ENCODE measurements at regions not wholly inside any gene's neighbourhood (a gene's known extent, or its start where the extent isn't known, plus 50 kb on each side); places are given as distances from the start of the nearest gene placed in this dataset.

GRCh38 chr4:157655096-157655809 lies 434.7 kb downstream of the GRIA2 start (continued):
- TF ChIP-seq REST (IDR thresholded peaks at IDR 0.05; ENCODE audit: unreplicated experiment) (no peak), STAT1 (IDR thresholded peaks at IDR 0.05; ENCODE audit: unreplicated experiment) (no peak), EZH2 (IDR thresholded peaks at IDR 0.05; ENCODE audit: low read depth, unreplicated experiment) (no peak), CREB1 (CRISPR knock-in tag; IDR thresholded peaks at IDR 0.05; ENCODE audit: low read depth) (no peak), ZNF114 (CRISPR knock-in tag; IDR thresholded peaks at IDR 0.05) (no peak)

GRCh38 chr4:157643257-157643656 lies 422.7 kb downstream of the GRIA2 start:
- Histone ChIP-seq H4K20me1 (replicated peaks; ENCODE audit: insufficient read depth) (no peaks in the 10 kb centered on the region), H3K36me3 (ENCODE audit: insufficient read depth) (0 out of 2 replicates have a peak, but pooled peaks cover 2% of the 10 kb centered on the region), H3F3A (replicated peaks; ENCODE audit: low read depth) (no peaks in the 10 kb centered on the region), H3K4me3 (no peak overlapping the region), H3K27me3 (ENCODE audit: insufficient read depth) (no peaks in the 10 kb centered on the region), H3K27ac (ENCODE audit: low read depth) (no peak overlapping the region), H3K79me2 (replicated peaks; ENCODE audit: insufficient read depth) (no peaks in the 10 kb centered on the region), H3K9me2 (ENCODE audit: insufficient read depth) (no peaks in the 10 kb centered on the region), H3K4me2 (no peak overlapping the region), H2AFZ (no peak overlapping the region), H3K4me1 (ENCODE audit: insufficient read depth) (no peaks in the 10 kb centered on the region)
- Mint-ChIP-seq H3K27me3 (ENCODE audit: insufficient read depth, low read depth, poor library complexity) (no peaks in the 10 kb centered on the region), H3K4me3 (no peak overlapping the region), H3K4me1 (no peaks in the 10 kb centered on the region), H3K9me3 (peaks cover 20% of the 10 kb centered on the region), H3K27ac (no peak overlapping the region), H3K36me3 (ENCODE audit: low read depth) (peaks cover 7% of the 10 kb centered on the region; the same call in 2 of the 3 replicates)
- no peak for ATAC-seq
- DNase-seq (ENCODE audit: low spot score) = no peak
- TF ChIP-seq EZH2phosphoT487 (IDR thresholded peaks at IDR 0.05; ENCODE audit: unreplicated experiment) (no peak), NANOG (IDR thresholded peaks at IDR 0.05; ENCODE audit: borderline replicate concordance) (no peak), ZNF114 (CRISPR knock-in tag; IDR thresholded peaks at IDR 0.05) (no peak), EZH2 (IDR thresholded peaks at IDR 0.05; ENCODE audit: low read depth, unreplicated experiment) (no peak), ZNF462 (CRISPR knock-in tag; IDR thresholded peaks at IDR 0.05) (no peak), ZNF331 (CRISPR knock-in tag; IDR thresholded peaks at IDR 0.05; ENCODE audit: low read depth) (no peak), JUNB (IDR thresholded peaks at IDR 0.05; ENCODE audit: unreplicated experiment) (no peak), CTCF (conservative IDR thresholded peaks at IDR 0.05; ENCODE audit: low read depth in 2 of 2) (no peak), POLR2AphosphoS5 (IDR thresholded peaks at IDR 0.05; ENCODE audit: low read depth) (no peak)
